Ecto neural progenitor cell (in vitro differentiated cells): ENCODE measurements at regions not wholly inside any gene's neighbourhood (a gene's known extent, or its start where the extent isn't known, plus 50 kb on each side); places are given as distances from the start of the nearest gene placed in this dataset.

Source experiments
- DNase-seq: peaks from one replicate; pipeline ENCODE4 v3.0.0-alpha.2; 2018; ENCODE audit warnings: low spot score

DNA sequence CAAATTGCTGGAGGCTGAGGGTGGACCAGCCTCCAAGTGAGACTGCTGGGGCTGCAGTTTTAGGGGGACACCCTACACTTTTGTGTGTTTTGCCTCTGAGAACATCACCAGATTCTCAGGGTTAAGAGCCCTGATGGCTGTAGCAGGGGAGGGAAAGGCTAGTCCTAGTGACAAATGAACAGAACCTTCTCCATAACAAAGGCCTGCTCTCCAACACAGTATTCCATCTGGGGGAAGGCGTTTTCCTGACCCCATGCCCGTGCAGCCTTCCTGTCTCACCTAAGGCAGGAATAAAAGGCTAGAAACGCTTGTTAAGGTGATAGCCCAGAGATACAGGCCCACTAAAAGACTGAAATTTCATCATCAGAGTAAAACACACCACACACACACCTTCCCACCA is 50.2 kb upstream of the NSMCE3 start:
- DNase-seq, result no peak
